GM19452 (cell line): ENCODE measurements at regions not wholly inside any gene's neighbourhood (a gene's known extent, or its start where the extent isn't known, plus 50 kb on each side); places are given as distances from the start of the nearest gene placed in this dataset.

ENCODE experiments used
- ATAC-seq: cut with Tn5 transposase; IDR thresholded peaks from one replicate; pipeline ENCODE4 v1.9.1; 2021; ENCODE audit not compliant: unreplicated experiment

GRCh38 chr1:229760478-229760996, 134.5 kb downstream of the URB2 start:
- no peak for ATAC-seq

GRCh38 chr1:229762891-229763290, 136.8 kb downstream of the URB2 start:
- no peak for ATAC-seq

GRCh38 chr1:229768232-229768631, 142.2 kb downstream of the URB2 start:
- ATAC-seq = no peak

GRCh38 chr1:229769006-229769405, 143.0 kb downstream of the URB2 start:
- ATAC-seq = no peak

- no peak for ATAC-seq
These were observed 143.8 kb downstream of the URB2 start for GRCh38 chr1:229769809-229770208.

GRCh38 chr1:229778794-229779193, 152.7 kb downstream of the URB2 start:
- ATAC-seq = no peak

- no peak for ATAC-seq
These were observed 155.4 kb downstream of the URB2 start for GRCh38 chr1:229781453-229781852.

- no peak for ATAC-seq
These were observed 156.4 kb downstream of the URB2 start for GRCh38 chr1:229782469-229782868.

- no peak for ATAC-seq
These were observed 158.8 kb downstream of the URB2 start for GRCh38 chr1:229784834-229785233.

GRCh38 chr1:229786974-229787610, 161.0 kb downstream of the URB2 start:
- ATAC-seq = no peak

GRCh38 chr1:229788004-229788403, 162.0 kb downstream of the URB2 start:
- no peak for ATAC-seq

GRCh38 chr1:229792012-229792975, 166.2 kb downstream of the URB2 start:
- ATAC-seq = no peak

GRCh38 chr1:229793488-229793887, 167.4 kb downstream of the URB2 start:
- no peak for ATAC-seq

GRCh38 chr1:229798558-229798957, 172.5 kb downstream of the URB2 start:
- ATAC-seq = no peak

GRCh38 chr1:229803626-229804217, 177.7 kb downstream of the URB2 start:
- ATAC-seq = no peak

GRCh38 chr1:229808272-229808671, 182.2 kb downstream of the URB2 start:
- ATAC-seq = no peak

GRCh38 chr1:229810140-229810539, 184.1 kb downstream of the URB2 start:
- ATAC-seq = no peak

GRCh38 chr1:229810961-229811360, 184.9 kb downstream of the URB2 start:
- ATAC-seq = no peak

- no peak for ATAC-seq
These were observed 186.1 kb downstream of the URB2 start for GRCh38 chr1:229812148-229812547.

- ATAC-seq = no peak
These were observed 186.6 kb downstream of the URB2 start for GRCh38 chr1:229812693-229813092.

GRCh38 chr1:229815076-229815475, 189.0 kb downstream of the URB2 start:
- ATAC-seq = no peak

GRCh38 chr1:229815961-229816360, 189.9 kb downstream of the URB2 start:
- ATAC-seq = no peak
